Keratinocyte (primary cell): ENCODE measurements at regions not wholly inside any gene's neighbourhood (a gene's known extent, or its start where the extent isn't known, plus 50 kb on each side); places are given as distances from the start of the nearest gene placed in this dataset.

Experiments used
- DNase-seq: peaks from one replicate; pipeline ENCODE4 v3.0.0-alpha.2; 2011; ENCODE audit warnings: low read depth, missing footprints, low spot score
- FAIRE-seq: peaks from 2 replicates; lab custom pipeline; 2011; peaks lifted over from hg19 to GRCh38; lab: Jason Lieb, UNC
- H2AFZ ChIP-seq: 2 replicates; pipeline ENCODE4 v1.6.0; 2012; ENCODE audit warnings: low read length, control low read depth, inconsistent platforms; ENCODE audit not compliant: control insufficient read depth
- H3K27ac ChIP-seq: 2 replicates; pipeline ENCODE4 v1.5.1; 2011; ENCODE audit warnings: low read length; ENCODE audit not compliant: control insufficient read depth, insufficient read depth
- H3K27me3 ChIP-seq: 3 replicates; pipeline ENCODE4 v1.6.0; 2011; ENCODE audit warnings: low read length; ENCODE audit not compliant: control insufficient read depth, insufficient read depth; ENCODE audit errors: extremely low read depth
- H3K36me3 ChIP-seq, 2 experiments: 2 replicates in 1 of 2; 3 replicates in 1 of 2; pipeline ENCODE4 v1.5.1; 2011; ENCODE audit warnings: low read length in 2 of 2, mild to moderate bottlenecking in 1 of 2; ENCODE audit not compliant: control insufficient read depth in 2 of 2, insufficient read depth in 2 of 2; ENCODE audit errors: extremely low read depth in 1 of 2
- H3K4me1 ChIP-seq: 3 replicates; pipeline ENCODE4 v1.5.1; 2011; ENCODE audit warnings: low read length; ENCODE audit not compliant: control insufficient read depth, insufficient read depth; ENCODE audit errors: extremely low read depth
- H3K4me2 ChIP-seq: 3 replicates; pipeline ENCODE4 v1.6.0; 2011; ENCODE audit warnings: low read depth, low read length; ENCODE audit not compliant: control insufficient read depth, insufficient read depth; ENCODE audit errors: extremely low read depth
- H3K4me3 ChIP-seq, 3 experiments: fragments of 200-600 bp in 1 of 3; sonication (generic) in 1 of 3; 2 replicates in 2 of 3; 3 replicates in 1 of 3; pipeline ENCODE4 v1.5.1; 2011 to 2016; ENCODE audit warnings: low read length in 3 of 3, mild to moderate bottlenecking in 3 of 3, control low read depth in 2 of 3, inconsistent platforms in 1 of 3, low read depth in 1 of 3, mixed read lengths in 1 of 3, mixed run types in 1 of 3, moderate library complexity in 1 of 3; ENCODE audit not compliant: control insufficient read depth in 2 of 3, insufficient read depth in 2 of 3; ENCODE audit errors: extremely low read depth in 1 of 3
- H3K79me2 ChIP-seq: 2 replicates; pipeline ENCODE4 v1.6.0; 2012; ENCODE audit warnings: low read length; ENCODE audit not compliant: control insufficient read depth, insufficient read depth
- H3K9ac ChIP-seq: 3 replicates; pipeline ENCODE4 v1.6.0; 2011; ENCODE audit warnings: low read length; ENCODE audit not compliant: control insufficient read depth, insufficient read depth; ENCODE audit errors: extremely low read depth
- H3K9me1 ChIP-seq: 3 replicates; pipeline ENCODE4 v1.6.0; 2011; ENCODE audit warnings: low read length; ENCODE audit not compliant: control insufficient read depth, insufficient read depth; ENCODE audit errors: extremely low read depth
- H3K9me3 ChIP-seq: 2 replicates; pipeline ENCODE4 v1.5.1; 2012; ENCODE audit warnings: low read depth, low read length; ENCODE audit not compliant: control insufficient read depth
- H4K20me1 ChIP-seq: 3 replicates; pipeline ENCODE4 v1.6.0; 2011; ENCODE audit warnings: low read length; ENCODE audit not compliant: control insufficient read depth, insufficient read depth; ENCODE audit errors: extremely low read depth
- EZH2 ChIP-seq: IDR thresholded peaks from one replicate; pipeline ENCODE4 v1.6.1; 2012; ENCODE audit warnings: inconsistent platforms, mild to moderate bottlenecking, low read length, moderate library complexity
- dilution Hi-C: fragments of 300-500 bp; cut with MboI; formaldehyde crosslinking; loops from one replicate; pipeline ENCODE4 v1.7.0; 2020; ENCODE audit warnings: low sequenced_read_pairs; ENCODE audit not compliant: extremely low pct_ligation_motif_present
- TF ChIP-seq, protein P1 (sequence below), 3 experiments: IDR thresholded peaks in 1 of 3; conservative IDR thresholded peaks in 1 of 3; optimal IDR thresholded peaks in 1 of 3; 2 replicates in 2 of 3; 3 replicates in 1 of 3; pipeline versions ENCODE3 to v1.5.1; 2011; ENCODE audit warnings: low read length in 3 of 3, mild to moderate bottlenecking in 3 of 3, moderate library complexity in 2 of 3, control low read depth in 1 of 3, inconsistent platforms in 1 of 3; ENCODE audit not compliant: insufficient read depth in 2 of 3; ENCODE audit errors: extremely low read depth in 1 of 3

GRCh38 chr9:26329974-26330373 is 562.6 kb downstream of the CAAP1 start:
- Histone ChIP-seq H3K27ac (no peak overlapping the region), H4K20me1 (no peaks in the 10 kb centered on the region), H3K9me1 (no peaks in the 10 kb centered on the region), H3K9ac (no peak overlapping the region), H3K79me2 (no peaks in the 10 kb centered on the region), H2AFZ (no peak overlapping the region), H3K36me3 (no peaks in the 10 kb centered on the region), H3K4me2 (no peak overlapping the region), H3K4me1 (no peaks in the 10 kb centered on the region), H3K4me3 (no peak overlapping the region), H3K27me3 (no peaks in the 10 kb centered on the region), H3K9me3 (no peaks in the 10 kb centered on the region)
- DNase-seq (no peak), FAIRE-seq (no peak)
- TF ChIP-seq, protein P1, sequence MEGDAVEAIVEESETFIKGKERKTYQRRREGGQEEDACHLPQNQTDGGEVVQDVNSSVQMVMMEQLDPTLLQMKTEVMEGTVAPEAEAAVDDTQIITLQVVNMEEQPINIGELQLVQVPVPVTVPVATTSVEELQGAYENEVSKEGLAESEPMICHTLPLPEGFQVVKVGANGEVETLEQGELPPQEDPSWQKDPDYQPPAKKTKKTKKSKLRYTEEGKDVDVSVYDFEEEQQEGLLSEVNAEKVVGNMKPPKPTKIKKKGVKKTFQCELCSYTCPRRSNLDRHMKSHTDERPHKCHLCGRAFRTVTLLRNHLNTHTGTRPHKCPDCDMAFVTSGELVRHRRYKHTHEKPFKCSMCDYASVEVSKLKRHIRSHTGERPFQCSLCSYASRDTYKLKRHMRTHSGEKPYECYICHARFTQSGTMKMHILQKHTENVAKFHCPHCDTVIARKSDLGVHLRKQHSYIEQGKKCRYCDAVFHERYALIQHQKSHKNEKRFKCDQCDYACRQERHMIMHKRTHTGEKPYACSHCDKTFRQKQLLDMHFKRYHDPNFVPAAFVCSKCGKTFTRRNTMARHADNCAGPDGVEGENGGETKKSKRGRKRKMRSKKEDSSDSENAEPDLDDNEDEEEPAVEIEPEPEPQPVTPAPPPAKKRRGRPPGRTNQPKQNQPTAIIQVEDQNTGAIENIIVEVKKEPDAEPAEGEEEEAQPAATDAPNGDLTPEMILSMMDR (optimal IDR thresholded peaks at IDR 0.05 in 1 of 3, IDR thresholded peaks at IDR 0.05 in 1 of 3, conservative IDR thresholded peaks at IDR 0.05 in 1 of 3; ENCODE audit: extremely low read depth in 1 of 3, insufficient read depth in 2 of 3, low read length in 3 of 3): no peak
- no peak for TF ChIP-seq EZH2
- dilution Hi-C loops: loop anchor here (25.0 kb wide), 1 partner anchor 368 kb away; no protein-coding TSS in a partner anchor

- Histone ChIP-seq H3K4me3 (no peak overlapping the region), H2AFZ (no peak overlapping the region)
- FAIRE-seq: peak; percentile 66
These were observed 566.0 kb downstream of the CAAP1 start for GRCh38 chr9:26326563-26326962.

More at GRCh38 chr9:26326563-26326962, 566.0 kb downstream of the CAAP1 start:
- H3K27me3 ChIP-seq: no peaks in the 10 kb centered on the region
- H3K79me2 ChIP-seq: no peaks in the 10 kb centered on the region
- H3K9me3 ChIP-seq: no peaks in the 10 kb centered on the region
- no peaks in the 10 kb centered on the region for H4K20me1 ChIP-seq
- H3K36me3 ChIP-seq: no peaks in the 10 kb centered on the region
- no peak for TF ChIP-seq EZH2
- TF ChIP-seq, protein P1 (optimal IDR thresholded peaks at IDR 0.05 in 1 of 3, IDR thresholded peaks at IDR 0.05 in 1 of 3, conservative IDR thresholded peaks at IDR 0.05 in 1 of 3; ENCODE audit: extremely low read depth in 1 of 3, insufficient read depth in 2 of 3, low read length in 3 of 3): peak; percentile 74
- H3K9ac ChIP-seq: no peak overlapping the region
- dilution Hi-C loops: loop anchor here (25.0 kb wide), 1 partner anchor 364 kb away; no protein-coding TSS in a partner anchor
- H3K4me2 ChIP-seq: no peak overlapping the region
- H3K9me1 ChIP-seq: no peaks in the 10 kb centered on the region
- H3K4me1 ChIP-seq: no peaks in the 10 kb centered on the region
- DNase-seq: peak; percentile 38
- H3K27ac ChIP-seq: no peak overlapping the region
